HEK293 (cell line): ENCODE measurements at regions not wholly inside any gene's neighbourhood (a gene's known extent, or its start where the extent isn't known, plus 50 kb on each side); places are given as distances from the start of the nearest gene placed in this dataset.

Source experiments
- CTCF ChIA-PET: fragments of 350-600 bp; formaldehyde crosslinking; extraction: SDS; loops from one replicate; lab custom pipeline; 2021; ENCODE audit warnings: antibody characterized with exemption; lab: Yijun Ruan, JAX
- POLR2A ChIA-PET: fragments of 300-600 bp; formaldehyde crosslinking; extraction: SDS; loops from one replicate; lab custom pipeline; 2020; ENCODE audit warnings: antibody characterized with exemption, inconsistent platforms; lab: Yijun Ruan, JAX
- H3K27ac ChIP-seq: fragments of 200-500 bp; sonication (Bioruptor generic); 2 replicates; pipeline ENCODE4 v1.5.1; 2014; ENCODE audit warnings: low read depth, low read length, control low read depth, inconsistent platforms; ENCODE audit errors: extremely low read depth
- H3K36me3 ChIP-seq, 2 experiments: fragments of 200-500 bp in 1 of 2; sonication (Bioruptor generic) in 1 of 2; 1 replicate in 1 of 2; 2 replicates in 1 of 2; pipeline ENCODE4 v1.5.1; 2014 to 2017; ENCODE audit warnings: inconsistent platforms in 2 of 2, low read length in 2 of 2; ENCODE audit not compliant: control insufficient read depth in 2 of 2, insufficient read depth in 1 of 2
- H3K4me1 ChIP-seq: fragments of 200-500 bp; sonication (Bioruptor generic); 2 replicates; pipeline ENCODE4 v1.5.1; 2014; ENCODE audit warnings: mild to moderate bottlenecking, low read length, inconsistent platforms; ENCODE audit not compliant: control insufficient read depth, insufficient read depth
- H3K4me3 ChIP-seq: 2 replicates; pipeline ENCODE4 v1.5.1; 2011; ENCODE audit warnings: low read depth, mild to moderate bottlenecking, control low read depth, low read length, moderate library complexity
- H3K9me3 ChIP-seq: fragments of 200-500 bp; sonication (Bioruptor generic); 2 replicates; pipeline ENCODE4 v1.5.1; 2014; ENCODE audit warnings: low read depth, low read length, inconsistent platforms; ENCODE audit not compliant: control insufficient read depth, insufficient read depth
- GLIS1 ChIP-seq: fragments of 450-650 bp; formaldehyde crosslinking; IDR thresholded peaks from 2 replicates; pipeline ENCODE4 v1.5.1; 2016; ENCODE audit warnings: missing biosample characterization, missing genetic modification characterization
- INSM2 ChIP-seq: fragments of 450-650 bp; formaldehyde crosslinking; IDR thresholded peaks from 2 replicates; pipeline ENCODE4 v1.5.1; 2016; ENCODE audit warnings: missing biosample characterization, missing genetic modification characterization
- OVOL3 ChIP-seq: fragments of 450-650 bp; formaldehyde crosslinking; IDR thresholded peaks from 2 replicates; pipeline ENCODE4 v1.5.1; 2016; ENCODE audit warnings: missing biosample characterization, missing genetic modification characterization
- ZBTB10 ChIP-seq: fragments of 450-650 bp; formaldehyde crosslinking; IDR thresholded peaks from 2 replicates; pipeline ENCODE4 v1.5.1; 2016; ENCODE audit warnings: missing biosample characterization, missing genetic modification characterization
- ZBTB11 ChIP-seq: fragments of 450-650 bp; formaldehyde crosslinking; conservative IDR thresholded peaks from 2 replicates; pipeline ENCODE4 v1.5.1; 2016; ENCODE audit warnings: low read depth, missing biosample characterization, missing genetic modification characterization
- ZIC2 ChIP-seq: fragments of 450-650 bp; formaldehyde crosslinking; IDR thresholded peaks from 2 replicates; pipeline ENCODE4 v1.5.1; 2016; ENCODE audit warnings: missing biosample characterization, missing genetic modification characterization
- ZNF626 ChIP-seq: fragments of 450-650 bp; sonication (Bioruptor Pico); formaldehyde crosslinking; IDR thresholded peaks from 2 replicates; pipeline ENCODE4 v1.5.1; 2018; ENCODE audit warnings: missing biosample characterization, missing genetic modification characterization, inconsistent platforms
- ZNF701 ChIP-seq: fragments of 450-650 bp; formaldehyde crosslinking; IDR thresholded peaks from 2 replicates; pipeline ENCODE4 v1.5.1; 2016; ENCODE audit warnings: missing biosample characterization, missing genetic modification characterization
- ZSCAN4 ChIP-seq: fragments of 450-650 bp; formaldehyde crosslinking; IDR thresholded peaks from 2 replicates; pipeline ENCODE4 v1.5.1; 2017; ENCODE audit warnings: missing biosample characterization, missing genetic modification characterization

- no peaks in the 10 kb centered on the region for H3K9me3 ChIP-seq
- H3K4me1 ChIP-seq: no peaks in the 10 kb centered on the region
- H3K27ac ChIP-seq: no peak overlapping the region
- no peaks in the 10 kb centered on the region for H3K36me3 ChIP-seq
- POLR2A ChIA-PET: no interaction called here
- TF ChIP-seq ZNF701: no peak
- no peak for TF ChIP-seq ZBTB11 (tag by site-specific recombination)
- CTCF ChIA-PET: interaction anchor here (3.5 kb wide), 1 partner anchor 10 kb away, joined by 16 read pairs; no protein-coding TSS in a partner anchor
- no peak overlapping the region for H3K4me3 ChIP-seq
These were observed 389.2 kb downstream of the TMEM182 start for GRCh38 chr2:103151046-103151445.

GRCh38 chr2:103152556-103152955 is 390.7 kb downstream of the TMEM182 start:
- no peaks in the 10 kb centered on the region for H3K36me3 ChIP-seq
- CTCF ChIA-PET: interaction anchor here (0.6 to 1.0 kb wide), 2 partner anchors 9 to 176 kb away, joined by 3 read pairs; no protein-coding TSS in a partner anchor
- H3K4me1 ChIP-seq: no peaks in the 10 kb centered on the region
- H3K9me3 ChIP-seq: no peaks in the 10 kb centered on the region
- no peak overlapping the region for H3K27ac ChIP-seq
- H3K4me3 ChIP-seq: no peak overlapping the region
- POLR2A ChIA-PET: no interaction called here
- TF ChIP-seq ZNF626 (tag by site-specific recombination) (no peak), ZBTB10 (tag by site-specific recombination) (no peak), ZIC2 (tag by site-specific recombination) (no peak)

- H3K27ac ChIP-seq: no peak overlapping the region
- ChIA-PET POLR2A (no interaction called here), CTCF (no interaction called here)
- TF ChIP-seq INSM2 (tag by site-specific recombination): no peak
- TF ChIP-seq ZSCAN4 (tag by site-specific recombination): no peak
- no peak for TF ChIP-seq GLIS1
- TF ChIP-seq OVOL3 (tag by site-specific recombination): no peak
- H3K4me3 ChIP-seq: no peak overlapping the region
- no peaks in the 10 kb centered on the region for H3K36me3 ChIP-seq
- H3K4me1 ChIP-seq: no peaks in the 10 kb centered on the region
- H3K9me3 ChIP-seq: no peaks in the 10 kb centered on the region
These were observed 391.9 kb downstream of the TMEM182 start for GRCh38 chr2:103153580-103154284.
